ENCODE measurements at regions not wholly inside any gene's neighbourhood (a gene's known extent, or its start where the extent isn't known, plus 50 kb on each side); places are given as distances from the start of the nearest gene placed in this dataset.

DNA sequence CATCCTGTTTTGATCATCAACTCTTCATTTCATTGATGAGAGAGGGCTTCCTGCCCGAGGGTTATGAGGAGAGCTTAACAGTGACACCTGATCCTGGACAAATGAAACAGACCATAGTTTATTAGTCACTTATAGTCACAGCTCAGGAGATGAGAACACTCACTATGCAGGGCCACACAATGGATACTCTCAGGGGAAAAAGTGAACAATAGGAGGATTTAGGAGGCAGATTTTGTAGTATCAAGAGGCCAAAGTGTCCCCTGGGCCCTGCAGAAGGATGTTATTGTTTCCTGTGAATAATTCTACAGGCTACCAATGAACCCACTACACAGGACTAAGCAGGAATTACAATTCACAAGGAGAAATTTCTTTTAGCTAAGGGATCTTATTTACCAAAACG lies 772.8 kb upstream of the MAN1A1 start:
- ChIA-PET POLR2A (no interaction called here), CTCF (interaction anchor here in 1 of 2 donors (0.5 kb wide), 1 partner anchor 583 kb away, joined by 4 read pairs; no protein-coding TSS in a partner anchor)
- no peak for ATAC-seq (replicated peaks in 1 of 4)
- no peak for DNase-seq
- Histone ChIP-seq H3K4me3 (ENCODE audit: control insufficient read depth in 1 of 2, extremely low read depth in 1 of 2, low read length in 1 of 2) (no peak overlapping the region), H3K27me3 (replicated peaks in 1 of 2; ENCODE audit: control insufficient read depth in 2 of 2, extremely low read depth in 1 of 2, insufficient read depth in 2 of 2, low read length in 1 of 2) (no peaks in the 10 kb centered on the region), H3K27ac (ENCODE audit: low read length) (no peak overlapping the region), H3K9me3 (no peaks in the 10 kb centered on the region), H3K4me1 (ENCODE audit: control insufficient read depth in 1 of 2, extremely low read depth in 1 of 2, insufficient read depth in 2 of 2, low read length in 2 of 2) (no peaks in the 10 kb centered on the region), H3K36me3 (ENCODE audit: control insufficient read depth in 2 of 2, extremely low read depth in 1 of 2, insufficient read depth in 1 of 2, low read length in 1 of 2) (no peaks in the 10 kb centered on the region)
- H3K9me3 Mint-ChIP-seq, result peaks cover 0 to 14% (median 0%) of the 10 kb centered on the region in 3 donors
- no CpG with 5 or more reads among the region's 2 CpGs for WGBS (ENCODE audit: insufficient coverage)
- H3K36me3 Mint-ChIP-seq, result no peaks in the 10 kb centered on the region
- no peak overlapping the region for H3K4me3 Mint-ChIP-seq
- H3K4me1 Mint-ChIP-seq, result no peaks in the 10 kb centered on the region
- H3K27me3 Mint-ChIP-seq, result no peaks in the 10 kb centered on the region
- H3K27ac Mint-ChIP-seq, result no peak overlapping the region

DNA sequence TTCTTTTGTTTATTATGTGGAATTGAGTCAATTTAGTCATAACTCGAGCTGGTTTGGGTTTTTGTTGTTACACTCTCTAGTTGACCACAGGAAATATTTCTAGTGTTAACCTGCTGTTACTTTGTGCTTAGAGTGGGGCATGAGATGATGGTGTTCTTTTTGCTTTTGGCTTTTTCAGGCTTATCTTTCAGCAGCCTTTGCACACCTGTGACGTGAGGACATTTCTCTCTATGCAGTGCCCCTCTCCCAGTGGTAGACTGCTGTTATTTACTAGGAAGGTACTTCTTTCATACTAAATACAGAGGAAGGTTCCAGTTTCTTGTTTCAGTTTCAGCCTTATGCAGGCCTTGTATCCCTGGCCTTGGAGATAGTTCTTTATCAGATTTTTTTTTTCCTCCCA lies 766.8 kb upstream of the MAN1A1 start:
- H3K36me3 ChIP-seq (ENCODE audit: control insufficient read depth in 2 of 2, extremely low read depth in 1 of 2, insufficient read depth in 1 of 2, low read length in 1 of 2), result no peaks in the 10 kb centered on the region
- no peak overlapping the region for H3K4me3 ChIP-seq (ENCODE audit: control insufficient read depth in 1 of 2, extremely low read depth in 1 of 2, low read length in 1 of 2)
- no peaks in the 10 kb centered on the region for H3K9me3 ChIP-seq
- H3K4me1 ChIP-seq (ENCODE audit: control insufficient read depth in 1 of 2, extremely low read depth in 1 of 2, insufficient read depth in 2 of 2, low read length in 2 of 2), result no peaks in the 10 kb centered on the region
- POLR2A ChIA-PET, result no interaction called here
- no peaks in the 10 kb centered on the region for H3K36me3 Mint-ChIP-seq
- WGBS (ENCODE audit: insufficient coverage), result no CpG with 5 or more reads among the region's 2 CpGs
- H3K9me3 Mint-ChIP-seq, result peaks cover 0 to 6% (median 0%) of the 10 kb centered on the region in 3 donors
- no peak overlapping the region for H3K4me3 Mint-ChIP-seq
- no peaks in the 10 kb centered on the region for H3K4me1 Mint-ChIP-seq
- DNase-seq (no peak), ATAC-seq (replicated peaks in 1 of 4) (no peak)
- CTCF ChIA-PET, result no interaction called here
- no peaks in the 10 kb centered on the region for H3K27me3 ChIP-seq (replicated peaks in 1 of 2; ENCODE audit: control insufficient read depth in 2 of 2, extremely low read depth in 1 of 2, insufficient read depth in 2 of 2, low read length in 1 of 2)
- no peaks in the 10 kb centered on the region for H3K27me3 Mint-ChIP-seq
- H3K27ac Mint-ChIP-seq, result no peak overlapping the region
- no peak overlapping the region for H3K27ac ChIP-seq (ENCODE audit: low read length)

DNA sequence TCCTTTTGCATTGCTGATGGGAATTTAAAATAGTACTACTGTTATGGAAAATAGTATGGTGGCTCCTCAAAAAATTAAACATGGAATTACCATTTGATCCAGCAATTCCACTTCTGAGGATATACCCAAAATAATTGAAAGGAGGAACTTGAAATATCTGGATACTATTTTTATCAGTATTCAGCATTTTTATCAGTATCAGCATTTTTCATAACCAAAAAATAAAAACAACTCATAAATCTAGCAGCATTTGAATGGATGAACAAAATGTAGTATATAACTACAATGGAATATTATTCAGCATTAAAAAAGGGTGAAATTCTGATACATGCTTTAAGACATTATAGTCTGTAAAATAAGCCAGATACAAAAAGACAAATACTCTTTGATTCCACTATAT lies 763.4 kb upstream of the MAN1A1 start:
- Mint-ChIP-seq H3K27me3 (no peaks in the 10 kb centered on the region), H3K4me3 (no peak overlapping the region), H3K9me3 (peaks cover 0 to 6% (median 0%) of the 10 kb centered on the region in 3 donors), H3K27ac (no peak overlapping the region), H3K36me3 (no peaks in the 10 kb centered on the region), H3K4me1 (no peaks in the 10 kb centered on the region)
- H3K36me3 ChIP-seq (ENCODE audit: control insufficient read depth in 2 of 2, extremely low read depth in 1 of 2, insufficient read depth in 1 of 2, low read length in 1 of 2), result no peaks in the 10 kb centered on the region
- no peak overlapping the region for H3K4me3 ChIP-seq (ENCODE audit: control insufficient read depth in 1 of 2, extremely low read depth in 1 of 2, low read length in 1 of 2)
- no peaks in the 10 kb centered on the region for H3K27me3 ChIP-seq (replicated peaks in 1 of 2; ENCODE audit: control insufficient read depth in 2 of 2, extremely low read depth in 1 of 2, insufficient read depth in 2 of 2, low read length in 1 of 2)
- DNase-seq, result no peak
- ChIA-PET CTCF (no interaction called here), POLR2A (no interaction called here)
- no peaks in the 10 kb centered on the region for H3K9me3 ChIP-seq
- no peak for ATAC-seq (replicated peaks in 1 of 4)
- H3K27ac ChIP-seq (ENCODE audit: low read length), result no peak overlapping the region
- H3K4me1 ChIP-seq (ENCODE audit: control insufficient read depth in 1 of 2, extremely low read depth in 1 of 2, insufficient read depth in 2 of 2, low read length in 2 of 2), result no peaks in the 10 kb centered on the region

DNA sequence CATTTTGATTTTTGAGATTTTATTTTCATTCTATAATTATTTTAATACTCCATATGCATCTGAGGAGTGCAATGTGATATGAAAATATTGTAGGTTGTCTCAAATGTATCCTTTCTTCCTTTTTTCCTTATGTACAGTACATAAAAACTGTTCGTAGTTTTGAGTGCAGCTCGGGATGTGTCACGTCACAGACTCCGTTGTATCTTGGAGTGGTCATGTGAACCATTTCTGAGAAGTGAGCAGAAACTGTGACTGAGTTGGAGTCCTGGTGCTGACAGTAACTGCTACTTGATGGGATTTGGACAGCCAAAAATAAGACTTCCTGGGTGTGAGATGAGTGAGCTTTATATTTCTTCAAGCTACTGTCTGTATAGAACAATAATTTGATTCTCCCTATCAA lies 761.4 kb upstream of the MAN1A1 start:
- H3K9me3 ChIP-seq, result no peaks in the 10 kb centered on the region

DNA sequence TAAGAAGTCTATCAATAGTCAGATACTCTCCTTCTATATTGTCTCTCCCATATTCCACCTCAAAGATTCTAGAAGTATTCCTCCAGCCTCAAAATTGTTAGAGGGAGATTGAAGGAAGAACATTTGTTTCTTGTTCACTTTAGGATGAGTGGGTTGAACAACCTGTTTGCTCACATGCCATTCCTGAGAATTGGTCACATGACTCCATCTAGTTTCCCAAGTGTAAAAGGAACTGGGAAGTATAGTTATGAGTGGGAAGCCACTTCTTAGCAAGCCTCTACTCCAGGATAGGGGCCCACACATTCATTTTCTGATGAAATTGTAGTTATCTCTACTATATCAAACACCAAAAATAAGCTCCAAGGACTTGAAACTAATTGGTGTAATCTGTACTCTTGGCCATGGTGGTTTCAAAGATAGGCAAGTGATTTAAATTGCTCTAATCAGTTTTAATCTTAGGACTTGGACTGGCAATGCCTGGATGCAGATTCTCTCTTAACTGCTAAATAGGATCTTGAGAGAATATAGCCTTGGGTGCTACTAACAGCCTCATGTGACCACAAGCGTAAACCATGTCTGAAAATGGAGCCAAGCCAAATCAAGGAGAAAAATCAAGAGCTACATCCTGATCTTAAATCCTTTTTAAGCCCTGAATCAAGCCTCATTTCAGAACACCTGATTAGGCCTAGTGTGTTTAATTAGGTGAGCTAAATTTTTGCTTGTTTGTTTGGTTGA lies 758.7 kb upstream of the MAN1A1 start:
- no peaks in the 10 kb centered on the region for H3K4me1 ChIP-seq (ENCODE audit: control insufficient read depth in 1 of 2, extremely low read depth in 1 of 2, insufficient read depth in 2 of 2, low read length in 2 of 2)
- no peak overlapping the region for H3K27ac Mint-ChIP-seq
- H3K36me3 Mint-ChIP-seq, result no peaks in the 10 kb centered on the region
- no peak for DNase-seq
- H3K4me3 Mint-ChIP-seq, result no peak overlapping the region
- no peak overlapping the region for H3K4me3 ChIP-seq (ENCODE audit: control insufficient read depth in 1 of 2, extremely low read depth in 1 of 2, low read length in 1 of 2)
- no peaks in the 10 kb centered on the region for H3K9me3 Mint-ChIP-seq
- ATAC-seq (replicated peaks in 1 of 4), result no peak
- H3K36me3 ChIP-seq (ENCODE audit: control insufficient read depth in 2 of 2, extremely low read depth in 1 of 2, insufficient read depth in 1 of 2, low read length in 1 of 2), result no peaks in the 10 kb centered on the region
- 67% methylated on average over 1 of the region's 1 CpG for WGBS (ENCODE audit: insufficient coverage)
- no peak overlapping the region for H3K27ac ChIP-seq (ENCODE audit: low read length)
- no peaks in the 10 kb centered on the region for H3K27me3 ChIP-seq (replicated peaks in 1 of 2; ENCODE audit: control insufficient read depth in 2 of 2, extremely low read depth in 1 of 2, insufficient read depth in 2 of 2, low read length in 1 of 2)
- no peaks in the 10 kb centered on the region for H3K27me3 Mint-ChIP-seq
- no peaks in the 10 kb centered on the region for H3K9me3 ChIP-seq
- ChIA-PET CTCF (no interaction called here), POLR2A (no interaction called here)
- no peaks in the 10 kb centered on the region for H3K4me1 Mint-ChIP-seq

More for the DNA sequence above, 761.4 kb upstream of the MAN1A1 start:
- H3K4me3 ChIP-seq (ENCODE audit: control insufficient read depth in 1 of 2, extremely low read depth in 1 of 2, low read length in 1 of 2), result no peak overlapping the region
- POLR2A ChIA-PET, result no interaction called here
- no peaks in the 10 kb centered on the region for H3K27me3 ChIP-seq (replicated peaks in 1 of 2; ENCODE audit: control insufficient read depth in 2 of 2, extremely low read depth in 1 of 2, insufficient read depth in 2 of 2, low read length in 1 of 2)
- peaks cover 0 to 6% (median 0%) of the 10 kb centered on the region in 3 donors for H3K9me3 Mint-ChIP-seq
- no peak for DNase-seq
- 81% methylated on average over 4 of the region's 4 CpGs for WGBS (ENCODE audit: insufficient coverage)
- no peaks in the 10 kb centered on the region for H3K36me3 Mint-ChIP-seq
- H3K36me3 ChIP-seq (ENCODE audit: control insufficient read depth in 2 of 2, extremely low read depth in 1 of 2, insufficient read depth in 1 of 2, low read length in 1 of 2), result no peaks in the 10 kb centered on the region
- no peak overlapping the region for H3K27ac Mint-ChIP-seq
- no peak for ATAC-seq (replicated peaks in 1 of 4)
- H3K4me3 Mint-ChIP-seq, result no peak overlapping the region
- CTCF ChIA-PET, result no interaction called here
- H3K27ac ChIP-seq (ENCODE audit: low read length), result no peak overlapping the region
- H3K4me1 Mint-ChIP-seq, result no peaks in the 10 kb centered on the region
- H3K27me3 Mint-ChIP-seq, result no peaks in the 10 kb centered on the region
- H3K4me1 ChIP-seq (ENCODE audit: control insufficient read depth in 1 of 2, extremely low read depth in 1 of 2, insufficient read depth in 2 of 2, low read length in 2 of 2), result no peaks in the 10 kb centered on the region

DNA sequence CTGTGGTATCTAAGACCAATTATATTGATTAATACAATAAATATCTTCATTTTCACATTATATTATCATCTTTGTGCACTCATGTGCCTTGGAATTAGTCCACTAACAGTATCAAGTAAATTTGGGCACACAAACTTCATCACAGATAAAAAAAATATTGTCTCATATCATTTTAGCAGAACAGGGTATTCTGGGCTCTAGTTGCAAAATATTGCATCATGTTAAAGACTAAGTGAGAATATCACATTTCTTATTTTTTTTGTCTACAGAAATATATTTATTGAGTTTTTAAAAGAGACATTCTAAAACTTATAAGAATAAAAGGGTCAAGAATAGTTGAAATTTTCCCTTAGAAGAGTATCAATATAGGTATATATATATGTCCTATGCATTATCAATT lies 754.1 kb upstream of the MAN1A1 start:
- no peak overlapping the region for H3K4me3 Mint-ChIP-seq
- no peak overlapping the region for H3K4me3 ChIP-seq (ENCODE audit: control insufficient read depth in 1 of 2, extremely low read depth in 1 of 2, low read length in 1 of 2)
- peaks cover 0 to 2% (median 0%) of the 10 kb centered on the region in 3 donors for H3K9me3 Mint-ChIP-seq
- ChIA-PET CTCF (no interaction called here), POLR2A (no interaction called here)
- H3K27ac ChIP-seq (ENCODE audit: low read length), result no peak overlapping the region
- no peaks in the 10 kb centered on the region for H3K36me3 ChIP-seq (ENCODE audit: control insufficient read depth in 2 of 2, extremely low read depth in 1 of 2, insufficient read depth in 1 of 2, low read length in 1 of 2)
- no peaks in the 10 kb centered on the region for H3K9me3 ChIP-seq
- no peaks in the 10 kb centered on the region for H3K27me3 ChIP-seq (replicated peaks in 1 of 2; ENCODE audit: control insufficient read depth in 2 of 2, extremely low read depth in 1 of 2, insufficient read depth in 2 of 2, low read length in 1 of 2)
- no peaks in the 10 kb centered on the region for H3K36me3 Mint-ChIP-seq
- H3K27ac Mint-ChIP-seq, result no peak overlapping the region
- no peaks in the 10 kb centered on the region for H3K27me3 Mint-ChIP-seq
- no peak for ATAC-seq (replicated peaks in 1 of 4)
- DNase-seq, result no peak
- no peaks in the 10 kb centered on the region for H3K4me1 Mint-ChIP-seq
- no peaks in the 10 kb centered on the region for H3K4me1 ChIP-seq (ENCODE audit: control insufficient read depth in 1 of 2, extremely low read depth in 1 of 2, insufficient read depth in 2 of 2, low read length in 2 of 2)

DNA sequence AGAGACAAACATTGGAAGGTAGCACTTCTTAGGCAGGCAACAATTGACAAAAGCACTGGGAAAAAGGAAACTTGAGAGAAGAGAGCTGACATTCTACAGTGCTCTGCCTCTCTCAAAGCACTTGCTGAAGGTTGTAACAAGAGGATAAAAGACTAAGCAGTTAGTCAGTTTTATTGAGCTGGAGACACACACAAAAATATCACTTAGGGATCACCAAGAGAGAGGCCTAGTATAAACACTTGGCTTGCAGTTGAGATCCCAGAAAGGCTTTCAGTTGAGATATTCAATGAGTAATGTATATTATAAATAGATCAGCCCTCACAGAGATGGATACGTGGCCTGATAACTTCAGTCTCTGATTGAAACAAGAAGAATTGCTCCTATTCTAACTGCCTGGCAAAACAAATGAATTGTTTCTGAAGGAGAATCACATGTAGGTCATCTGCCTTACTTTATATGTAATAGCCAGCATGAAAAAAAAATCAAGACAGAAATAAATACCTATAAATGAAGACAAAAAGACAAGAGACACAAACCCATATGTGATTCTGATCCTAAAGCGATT lies 747.2 kb upstream of the MAN1A1 start:
- CTCF ChIA-PET, result no interaction called here
- Mint-ChIP-seq H3K4me1 (no peaks in the 10 kb centered on the region), H3K27me3 (no peaks in the 10 kb centered on the region), H3K36me3 (no peaks in the 10 kb centered on the region), H3K27ac (no peak overlapping the region), H3K9me3 (no peaks in the 10 kb centered on the region), H3K4me3 (no peak overlapping the region)
- no peaks in the 10 kb centered on the region for H3K36me3 ChIP-seq (ENCODE audit: control insufficient read depth in 2 of 2, extremely low read depth in 1 of 2, insufficient read depth in 1 of 2, low read length in 1 of 2)
- no peaks in the 10 kb centered on the region for H3K9me3 ChIP-seq
- no peaks in the 10 kb centered on the region for H3K4me1 ChIP-seq (ENCODE audit: control insufficient read depth in 1 of 2, extremely low read depth in 1 of 2, insufficient read depth in 2 of 2, low read length in 2 of 2)
- no CpG with 5 or more reads among the region's 2 CpGs for WGBS (ENCODE audit: insufficient coverage)
- no peak overlapping the region for H3K27ac ChIP-seq (ENCODE audit: low read length)
- ATAC-seq (replicated peaks in 1 of 4) (no peak), DNase-seq (no peak)
- POLR2A ChIA-PET, result no interaction called here
- H3K4me3 ChIP-seq (ENCODE audit: control insufficient read depth in 1 of 2, extremely low read depth in 1 of 2, low read length in 1 of 2), result no peak overlapping the region
- no peaks in the 10 kb centered on the region for H3K27me3 ChIP-seq (replicated peaks in 1 of 2; ENCODE audit: control insufficient read depth in 2 of 2, extremely low read depth in 1 of 2, insufficient read depth in 2 of 2, low read length in 1 of 2)
